GM23338 (cell line): ENCODE measurements at regions not wholly inside any gene's neighbourhood (a gene's known extent, or its start where the extent isn't known, plus 50 kb on each side); places are given as distances from the start of the nearest gene placed in this dataset.

Experiments
- ATAC-seq: fragments of 200-7000 bp; cut with Tn5 transposase; 3 replicates; pipeline ENCODE4 v1.9.1; 2020
- DNase-seq: peaks from one replicate; pipeline ENCODE4 v3.0.0-alpha.2; 2015; ENCODE audit warnings: low spot score
- H2AFZ ChIP-seq: fragments of 200-600 bp; sonication (generic); 2 replicates; pipeline ENCODE4 v1.8.0; 2016; ENCODE audit warnings: antibody characterized with exemption, mild to moderate bottlenecking, moderate library complexity
- H3F3A ChIP-seq: fragments of 200-600 bp; sonication (generic); replicated peaks from 2 replicates; pipeline ENCODE4 v1.8.0; 2017; ENCODE audit warnings: antibody characterized with exemption, mixed run types, low read depth
- H3K27ac ChIP-seq: fragments of 200-600 bp; sonication (generic); 2 replicates; pipeline ENCODE4 v1.6.1; 2016; ENCODE audit warnings: low read depth
- H3K27me3 ChIP-seq: fragments of 200-600 bp; sonication (generic); 2 replicates; pipeline ENCODE4 v1.8.0; 2016; ENCODE audit warnings: mild to moderate bottlenecking, mixed run types, moderate library complexity; ENCODE audit not compliant: insufficient read depth
- H3K36me3 ChIP-seq: fragments of 200-600 bp; sonication (generic); 2 replicates; pipeline ENCODE4 v1.8.0; 2016; ENCODE audit warnings: mild to moderate bottlenecking; ENCODE audit not compliant: insufficient read depth
- H3K4me1 ChIP-seq: fragments of 200-600 bp; sonication (generic); 2 replicates; pipeline ENCODE4 v1.8.0; 2016; ENCODE audit warnings: mild to moderate bottlenecking, moderate library complexity; ENCODE audit not compliant: insufficient read depth
- H3K4me2 ChIP-seq: fragments of 200-600 bp; sonication (generic); 2 replicates; pipeline ENCODE4 v1.7.1; 2017; ENCODE audit warnings: mixed run types
- H3K4me3 ChIP-seq: fragments of 200-600 bp; sonication (generic); 2 replicates; pipeline ENCODE4 v1.6.1; 2016; ENCODE audit warnings: mixed run types
- H3K79me2 ChIP-seq: fragments of 200-600 bp; sonication (generic); replicated peaks from 2 replicates; pipeline ENCODE4 v1.8.0; 2017; ENCODE audit warnings: mild to moderate bottlenecking; ENCODE audit not compliant: insufficient read depth
- H3K9me2 ChIP-seq: fragments of 200-600 bp; sonication (generic); 2 replicates; pipeline ENCODE4 v1.8.0; 2017; ENCODE audit not compliant: insufficient read depth
- H4K20me1 ChIP-seq: fragments of 200-600 bp; sonication (generic); replicated peaks from 2 replicates; pipeline ENCODE4 v1.8.0; 2017; ENCODE audit warnings: mild to moderate bottlenecking; ENCODE audit not compliant: insufficient read depth
- H3K27ac Mint-ChIP-seq: 2 replicates; pipeline ENCODE4 v1.8.0; 2020; ENCODE audit warnings: inconsistent platforms, mild to moderate bottlenecking, moderate library complexity, mixed read lengths
- H3K27me3 Mint-ChIP-seq: 3 replicates; pipeline ENCODE4 v1.8.0; 2022; ENCODE audit warnings: low read depth, mild to moderate bottlenecking, moderate library complexity, mixed read lengths, inconsistent platforms; ENCODE audit not compliant: insufficient read depth, poor library complexity
- H3K36me3 Mint-ChIP-seq: 3 replicates; pipeline ENCODE4 v1.8.0; 2021; ENCODE audit warnings: low read depth, mild to moderate bottlenecking, inconsistent platforms, moderate library complexity, mixed read lengths
- H3K4me1 Mint-ChIP-seq: 3 replicates; pipeline ENCODE4 v1.8.0; 2020; ENCODE audit warnings: mild to moderate bottlenecking, inconsistent platforms, mixed read lengths
- H3K4me3 Mint-ChIP-seq: 3 replicates; pipeline ENCODE4 v1.8.0; 2021; ENCODE audit warnings: moderate library complexity, mild to moderate bottlenecking, inconsistent platforms, mixed read lengths
- H3K9me3 Mint-ChIP-seq: 3 replicates; pipeline ENCODE4 v1.8.0; 2020; ENCODE audit warnings: moderate library complexity, mild to moderate bottlenecking, inconsistent platforms, mixed read lengths
- CREB1 ChIP-seq: fragments of 250-450 bp; sonication (Bioruptor Pico); IDR thresholded peaks from 2 replicates; pipeline ENCODE4 v1.5.0; 2020; ENCODE audit warnings: low read depth, mild to moderate bottlenecking, moderate library complexity
- CTCF ChIP-seq, 2 experiments: fragments of 200-600 bp in 1 of 2; sonication (generic) in 1 of 2; conservative IDR thresholded peaks; 2 replicates each; pipeline versions ENCODE4 v1.5.1 to v1.6.1; 2016 to 2017; ENCODE audit warnings: antibody characterized with exemption in 2 of 2, low read depth in 2 of 2, mild to moderate bottlenecking in 2 of 2, moderate library complexity in 1 of 2
- ETS1 ChIP-seq: IDR thresholded peaks from 2 replicates; pipeline ENCODE4 v1.6.1; 2016; ENCODE audit warnings: antibody characterized with exemption
- EZH2 ChIP-seq: fragments of 200-600 bp; sonication (generic); IDR thresholded peaks from one replicate; pipeline ENCODE4 v1.8.0; 2017; ENCODE audit warnings: antibody characterized with exemption, mild to moderate bottlenecking, low read depth; ENCODE audit not compliant: unreplicated experiment
- JUNB ChIP-seq: IDR thresholded peaks from one replicate; pipeline ENCODE4 v1.6.1; 2016; ENCODE audit warnings: antibody characterized with exemption; ENCODE audit not compliant: unreplicated experiment
- REST ChIP-seq: IDR thresholded peaks from one replicate; pipeline ENCODE4 v1.6.1; 2018; ENCODE audit warnings: antibody characterized with exemption; ENCODE audit not compliant: unreplicated experiment
- STAT1 ChIP-seq: IDR thresholded peaks from one replicate; pipeline ENCODE4 v1.6.1; 2016; ENCODE audit warnings: antibody characterized with exemption; ENCODE audit not compliant: unreplicated experiment
- ZNF331 ChIP-seq: fragments of 250-450 bp; sonication (Bioruptor Pico); IDR thresholded peaks from 2 replicates; pipeline ENCODE4 v1.5.0; 2020; ENCODE audit warnings: low read depth, mild to moderate bottlenecking, moderate library complexity
- ZNF462 ChIP-seq: fragments of 250-450 bp; sonication (Bioruptor Pico); IDR thresholded peaks from 2 replicates; pipeline ENCODE4 v1.5.0; 2020; ENCODE audit warnings: mild to moderate bottlenecking, moderate library complexity

GRCh38 chr3:166783206-166783605 is 596.9 kb downstream of the ZBBX start:
- Histone ChIP-seq H3K27me3 (no peaks in the 10 kb centered on the region), H3K4me2 (no peak overlapping the region), H3K9me2 (no peaks in the 10 kb centered on the region; the same call in 1 of the 2 replicates), H4K20me1 (no peaks in the 10 kb centered on the region), H3K4me1 (no peaks in the 10 kb centered on the region), H3K27ac (no peak overlapping the region), H3F3A (no peaks in the 10 kb centered on the region), H2AFZ (no peak overlapping the region), H3K4me3 (no peak overlapping the region), H3K79me2 (no peaks in the 10 kb centered on the region), H3K36me3 (no peaks in the 10 kb centered on the region)
- no peak for ATAC-seq
- DNase-seq, result no peak
- TF ChIP-seq EZH2 (no peak), JUNB (no peak), CREB1 (CRISPR knock-in tag) (no peak), ZNF462 (CRISPR knock-in tag) (no peak), ZNF331 (CRISPR knock-in tag) (no peak), ETS1 (no peak), STAT1 (no peak), REST (no peak), CTCF (conservative IDR thresholded peaks at IDR 0.05; ENCODE audit: low read depth in 2 of 2) (no peak)
- Mint-ChIP-seq H3K36me3 (no peaks in the 10 kb centered on the region), H3K9me3 (no peaks in the 10 kb centered on the region), H3K27ac (0 out of 2 replicates have a peak overlapping the region, but pooled peaks have one; percentile 37), H3K27me3 (no peaks in the 10 kb centered on the region), H3K4me1 (no peaks in the 10 kb centered on the region), H3K4me3 (no peak overlapping the region)
